Trophoblast cell (in vitro differentiated cells and primary cell): ENCODE measurements at regions not wholly inside any gene's neighbourhood (a gene's known extent, or its start where the extent isn't known, plus 50 kb on each side); places are given as distances from the start of the nearest gene placed in this dataset.
"Not testable (repeated sequence)": the region's sequence is repeated elsewhere in the genome, so short reads cannot be mapped to it uniquely, and the experiment has no call there.

Experiments
- DNase-seq, 2 donors: peaks; one replicate each; pipeline ENCODE4 v3.0.0-alpha.2; 2016
- H2AFZ ChIP-seq: 2 replicates; pipeline ENCODE4 v1.6.1; 2013; ENCODE audit warnings: low read length, moderate library complexity, mild to moderate bottlenecking; ENCODE audit not compliant: insufficient read depth, poor library complexity
- H2AK5ac ChIP-seq: 2 replicates; pipeline ENCODE4 v1.6.1; 2013; ENCODE audit warnings: mild to moderate bottlenecking, low read length
- H2BK120ac ChIP-seq: 2 replicates; pipeline ENCODE4 v1.6.1; 2013; ENCODE audit warnings: low read length, mild to moderate bottlenecking, moderate library complexity; ENCODE audit not compliant: insufficient read depth, poor library complexity
- H2BK12ac ChIP-seq: 2 replicates; pipeline ENCODE4 v1.6.1; 2013; ENCODE audit warnings: mild to moderate bottlenecking, low read length, moderate library complexity
- H2BK5ac ChIP-seq: 2 replicates; pipeline ENCODE4 v1.6.1; 2013; ENCODE audit warnings: low read length, low read depth, moderate library complexity, mild to moderate bottlenecking; ENCODE audit not compliant: poor library complexity
- H3K14ac ChIP-seq: 2 replicates; pipeline ENCODE4 v1.6.1; 2013; ENCODE audit warnings: mild to moderate bottlenecking, low read length
- H3K18ac ChIP-seq: 2 replicates; pipeline ENCODE4 v1.6.1; 2013; ENCODE audit warnings: mild to moderate bottlenecking, low read length
- H3K23ac ChIP-seq: 2 replicates; pipeline ENCODE4 v1.6.1; 2013; ENCODE audit warnings: low read length
- H3K27ac ChIP-seq: 2 replicates; pipeline ENCODE4 v1.5.1; 2013; ENCODE audit warnings: low read depth, mild to moderate bottlenecking, inconsistent platforms, low read length, moderate library complexity
- H3K27me3 ChIP-seq: 2 replicates; pipeline ENCODE4 v1.6.1; 2013; ENCODE audit warnings: inconsistent platforms, mild to moderate bottlenecking, low read length, moderate library complexity; ENCODE audit not compliant: insufficient read depth
- H3K36me3 ChIP-seq, 2 experiments: 1 replicate in 1 of 2; 2 replicates in 1 of 2; pipeline ENCODE4 v1.6.1; 2013; ENCODE audit warnings: low read length in 2 of 2, mild to moderate bottlenecking in 2 of 2, moderate library complexity in 1 of 2; ENCODE audit not compliant: insufficient read depth in 2 of 2, control insufficient read depth in 1 of 2
- H3K4ac ChIP-seq: 2 replicates; pipeline ENCODE4 v1.6.1; 2013; ENCODE audit warnings: low read depth, mild to moderate bottlenecking, low read length, moderate library complexity
- H3K4me1 ChIP-seq, 2 experiments: 1 replicate in 1 of 2; 2 replicates in 1 of 2; pipeline ENCODE4 v1.6.1; 2013; ENCODE audit warnings: low read length in 2 of 2, mild to moderate bottlenecking in 2 of 2, moderate library complexity in 1 of 2; ENCODE audit not compliant: insufficient read depth in 2 of 2, control insufficient read depth in 1 of 2
- H3K4me2 ChIP-seq: 2 replicates; pipeline ENCODE4 v1.6.1; 2013; ENCODE audit warnings: inconsistent platforms, mild to moderate bottlenecking, low read length, moderate library complexity
- H3K4me3 ChIP-seq: 2 replicates; pipeline ENCODE4 v1.5.1; 2013; ENCODE audit warnings: mild to moderate bottlenecking, low read depth, low read length, inconsistent platforms
- H3K79me1 ChIP-seq: one replicate; pipeline ENCODE4 v1.6.1; 2013; ENCODE audit warnings: low read length
- H3K79me2 ChIP-seq: 2 replicates; pipeline ENCODE4 v1.6.1; 2013; ENCODE audit warnings: low read length, mild to moderate bottlenecking; ENCODE audit not compliant: control insufficient read depth, insufficient read depth, poor library complexity
- H3K9ac ChIP-seq: 2 replicates; pipeline ENCODE4 v1.6.1; 2013; ENCODE audit warnings: mild to moderate bottlenecking, low read length
- H3K9me3 ChIP-seq: 2 replicates; pipeline ENCODE4 v1.6.1; 2013; ENCODE audit warnings: low read depth, mild to moderate bottlenecking, control low read depth, inconsistent platforms, low read length; ENCODE audit not compliant: insufficient read depth
- H4K12ac ChIP-seq: 2 replicates; pipeline ENCODE4 v1.6.1; 2013; ENCODE audit warnings: low read depth, mild to moderate bottlenecking, low read length, moderate library complexity
- H4K8ac ChIP-seq: 2 replicates; pipeline ENCODE4 v1.6.1; 2013; ENCODE audit warnings: low read depth, mild to moderate bottlenecking, low read length, moderate library complexity
- H4K91ac ChIP-seq: one replicate; pipeline ENCODE4 v1.6.1; 2013; ENCODE audit warnings: low read depth, mild to moderate bottlenecking, low read length, moderate library complexity
- WGBS: extraction: QIAGEN DNeasy Blood & Tissue Kit; methylation state at CpG from one replicate; pipeline ENCODE4 v1.1.7; 2013; ENCODE audit warnings: missing lambda C conversion rate; ENCODE audit not compliant: insufficient read length, insufficient coverage; ENCODE audit errors: extremely low coverage; 5-methylcytosine and 5-hydroxymethylcytosine counted together

- Histone ChIP-seq H3K4me3 (no peak overlapping the region), H3K18ac (no peak overlapping the region), H3K9me3 (no peaks in the 10 kb centered on the region), H3K79me1 (no peaks in the 10 kb centered on the region), H3K23ac (no peak overlapping the region), H4K12ac (no peak overlapping the region), H4K91ac (no peak overlapping the region), H2AFZ (no peak overlapping the region), H3K4me2 (no peak overlapping the region), H3K4ac (no peak overlapping the region), H3K79me2 (no peaks in the 10 kb centered on the region), H3K36me3 (no peaks in the 10 kb centered on the region), H3K4me1 (no peaks in the 10 kb centered on the region), H3K27ac (no peak overlapping the region), H3K14ac (no peak overlapping the region), H4K8ac (no peak overlapping the region), H2AK5ac (no peak overlapping the region), H3K9ac (no peak overlapping the region), H2BK5ac (no peak overlapping the region), H3K27me3 (no peaks in the 10 kb centered on the region), H2BK120ac (no peak overlapping the region), H2BK12ac (no peak overlapping the region)
- no CpG with 5 or more reads among the region's 4 CpGs for WGBS
- DNase-seq, result no peak
Measured at GRCh38 chr12:114026805-114027204, 60.7 kb upstream of the RBM19 start.

- no peaks in the 10 kb centered on the region for H3K79me2 ChIP-seq
- no peak for DNase-seq
- H4K91ac ChIP-seq, result no peak overlapping the region
- no peak overlapping the region for H3K23ac ChIP-seq
- H3K9me3 ChIP-seq, result no peaks in the 10 kb centered on the region
- H4K8ac ChIP-seq, result no peak overlapping the region
- H3K4me2 ChIP-seq, result no peak overlapping the region
- H2AFZ ChIP-seq, result no peak overlapping the region
- no peak overlapping the region for H3K4ac ChIP-seq
- H2AK5ac ChIP-seq, result no peak overlapping the region
- no peak overlapping the region for H3K14ac ChIP-seq
- WGBS, result no CpG with 5 or more reads among the region's 3 CpGs
- H2BK5ac ChIP-seq, result no peak overlapping the region
- no peak overlapping the region for H3K4me3 ChIP-seq
- no peak overlapping the region for H3K9ac ChIP-seq
- no peaks in the 10 kb centered on the region for H3K27me3 ChIP-seq
- H3K4me1 ChIP-seq, result no peaks in the 10 kb centered on the region
- H3K36me3 ChIP-seq, result no peaks in the 10 kb centered on the region
- H2BK12ac ChIP-seq, result no peak overlapping the region
- no peaks in the 10 kb centered on the region for H3K79me1 ChIP-seq
- H4K12ac ChIP-seq, result no peak overlapping the region
- no peak overlapping the region for H2BK120ac ChIP-seq
- H3K27ac ChIP-seq, result no peak overlapping the region
- H3K18ac ChIP-seq, result no peak overlapping the region
Measured at GRCh38 chr12:114025935-114026334, 59.8 kb upstream of the RBM19 start.

- H3K4me3 ChIP-seq, H4K91ac ChIP-seq, H2BK12ac ChIP-seq, H3K79me1 ChIP-seq, H3K4ac ChIP-seq, H3K4me1 ChIP-seq, H4K12ac ChIP-seq, H4K8ac ChIP-seq, H3K9ac ChIP-seq, H2AK5ac ChIP-seq, H2BK5ac ChIP-seq, H3K18ac ChIP-seq, H3K36me3 ChIP-seq, H3K14ac ChIP-seq, H3K27me3 ChIP-seq, H3K9me3 ChIP-seq, H3K23ac ChIP-seq, H3K79me2 ChIP-seq, H2BK120ac ChIP-seq, H3K27ac ChIP-seq, H2AFZ ChIP-seq, H3K4me2 ChIP-seq: not testable (repeated sequence)
- peak; percentile 73 to 84 for DNase-seq
- WGBS, result no CpG with 5 or more reads among the region's 5 CpGs
Measured at GRCh38 chr12:114022081-114022480, 56.0 kb upstream of the RBM19 start.

GRCh38 chr12:114018669-114019068 lies 52.5 kb upstream of the RBM19 start:
- H2BK12ac ChIP-seq, result no peak overlapping the region
- no CpG with 5 or more reads among the region's 1 CpG for WGBS
- H3K27me3 ChIP-seq, result no peaks in the 10 kb centered on the region
- no peaks in the 10 kb centered on the region for H3K79me1 ChIP-seq
- no peak overlapping the region for H3K4me3 ChIP-seq
- DNase-seq, result no peak
- H2BK5ac ChIP-seq, result no peak overlapping the region
- no peak overlapping the region for H3K27ac ChIP-seq
- H2AK5ac ChIP-seq, result no peak overlapping the region
- H3K4me2 ChIP-seq, result no peak overlapping the region
- no peak overlapping the region for H2BK120ac ChIP-seq
- H3K4ac ChIP-seq, result no peak overlapping the region
- H3K14ac ChIP-seq, result no peak overlapping the region
- H3K79me2 ChIP-seq, result no peaks in the 10 kb centered on the region
- H3K9me3 ChIP-seq, result no peaks in the 10 kb centered on the region
- H3K18ac ChIP-seq, result no peak overlapping the region
- H3K23ac ChIP-seq, result no peak overlapping the region
- H3K4me1 ChIP-seq, result no peaks in the 10 kb centered on the region
- H2AFZ ChIP-seq, result no peak overlapping the region
- H4K91ac ChIP-seq, result no peak overlapping the region
- H3K36me3 ChIP-seq, result no peaks in the 10 kb centered on the region
- no peak overlapping the region for H4K12ac ChIP-seq
- H4K8ac ChIP-seq, result no peak overlapping the region
- no peak overlapping the region for H3K9ac ChIP-seq
